Endothelial cell of umbilical vein (primary cell): ENCODE measurements at regions not wholly inside any gene's neighbourhood (a gene's known extent, or its start where the extent isn't known, plus 50 kb on each side); places are given as distances from the start of the nearest gene placed in this dataset.

ENCODE experiments used
- BruUV-seq: library from RNA; stranded (reverse); fragments of 400-500 nt; replicated peaks from 2 replicates; lab custom pipeline; 2021; lab: Mats Ljungman, UMichigan
- CTCF ChIA-PET: fragments of 300-600, 350-600 bp; sonication (Branson Sonifier 250); formaldehyde crosslinking; loops from one replicate; lab custom pipeline; 2021; ENCODE audit warnings: antibody characterized with exemption, inconsistent platforms; lab: Charles Lee
- POLR2A ChIA-PET: fragments of 300-600, 350-600 bp; sonication (Branson Sonifier 250); formaldehyde crosslinking; loops from one replicate; lab custom pipeline; 2021; ENCODE audit warnings: antibody characterized with exemption, inconsistent platforms; lab: Charles Lee
- DNase-seq: peaks from one replicate; pipeline ENCODE4 v3.0.0-alpha.2; 2011; ENCODE audit warnings: low read depth, low spot score
- FAIRE-seq: peaks from 2 replicates; lab custom pipeline; 2011; peaks lifted over from hg19 to GRCh38; lab: Jason Lieb, UNC
- H2AFZ ChIP-seq: 2 replicates; pipeline ENCODE4 v1.6.0; 2012; ENCODE audit warnings: low read depth, low read length, control low read depth, inconsistent platforms
- H3K27ac ChIP-seq: 2 replicates; pipeline ENCODE4 v1.5.1; 2011; ENCODE audit warnings: low read depth, mild to moderate bottlenecking, control low read depth, low read length, moderate library complexity; ENCODE audit not compliant: insufficient read depth
- H3K27me3 ChIP-seq, 2 experiments: 2 replicates each; pipeline versions ENCODE4 v1.6.0 to v1.6.1; 2011; ENCODE audit warnings: low read length in 2 of 2, mixed read lengths in 1 of 2; ENCODE audit not compliant: control insufficient read depth in 2 of 2, insufficient read depth in 2 of 2
- H3K36me3 ChIP-seq, 2 experiments: 2 replicates in 1 of 2; 3 replicates in 1 of 2; pipeline ENCODE4 v1.5.1; 2011; ENCODE audit warnings: low read length in 2 of 2, mild to moderate bottlenecking in 1 of 2, moderate library complexity in 1 of 2; ENCODE audit not compliant: control insufficient read depth in 2 of 2, insufficient read depth in 2 of 2; ENCODE audit errors: extremely low read depth in 1 of 2
- H3K4me1 ChIP-seq: 3 replicates; pipeline ENCODE4 v1.5.1; 2011; ENCODE audit warnings: mild to moderate bottlenecking, low read length; ENCODE audit not compliant: control insufficient read depth, insufficient read depth; ENCODE audit errors: extremely low read depth
- H3K4me2 ChIP-seq: 2 replicates; pipeline ENCODE4 v1.6.1; 2011; ENCODE audit warnings: low read length, control low read depth, mixed read lengths; ENCODE audit not compliant: insufficient read depth
- H3K4me3 ChIP-seq, 3 experiments: fragments of 200-600 bp in 1 of 3; sonication (generic), shearing (Covaris generic) in 1 of 3; replicated peaks in 1 of 3; 2 replicates each; pipeline ENCODE4 v1.5.1; 2011 to 2016; ENCODE audit warnings: control low read depth in 3 of 3, low read length in 3 of 3, mild to moderate bottlenecking in 2 of 3, inconsistent platforms in 1 of 3, low read depth in 1 of 3, moderate library complexity in 1 of 3; ENCODE audit not compliant: insufficient read depth in 1 of 3
- H3K79me2 ChIP-seq: 2 replicates; pipeline ENCODE4 v1.6.0; 2012; ENCODE audit warnings: low read length, inconsistent platforms; ENCODE audit not compliant: control insufficient read depth, insufficient read depth
- H3K9ac ChIP-seq: replicated peaks from 2 replicates; pipeline ENCODE3; 2011; ENCODE audit warnings: low read length, control low read depth; ENCODE audit not compliant: insufficient read depth; ENCODE audit errors: extremely low read depth
- H3K9me1 ChIP-seq: replicated peaks from 3 replicates; pipeline ENCODE4 v1.6.0; 2011; ENCODE audit warnings: mild to moderate bottlenecking, low read length; ENCODE audit not compliant: control insufficient read depth, insufficient read depth; ENCODE audit errors: extremely low read depth
- H3K9me3 ChIP-seq: replicated peaks from 2 replicates; pipeline ENCODE4 v1.5.1; 2012; ENCODE audit warnings: low read length, inconsistent platforms; ENCODE audit not compliant: control insufficient read depth, insufficient read depth
- H4K20me1 ChIP-seq: replicated peaks from 2 replicates; pipeline ENCODE3; 2011; ENCODE audit warnings: mild to moderate bottlenecking, low read length; ENCODE audit not compliant: control insufficient read depth, insufficient read depth; ENCODE audit errors: extremely low read depth
- EZH2 ChIP-seq: IDR thresholded peaks from 2 replicates; pipeline ENCODE4 v1.6.1; 2012; ENCODE audit warnings: borderline replicate concordance, low read depth, mild to moderate bottlenecking, moderate library complexity, low read length, inconsistent platforms; ENCODE audit not compliant: severe bottlenecking
- FOS ChIP-seq: IDR thresholded peaks from 2 replicates; pipeline ENCODE4 v1.6.1; 2011; ENCODE audit warnings: mild to moderate bottlenecking, low read length, moderate library complexity, borderline replicate concordance; ENCODE audit not compliant: insufficient read depth
- GATA2 ChIP-seq: IDR thresholded peaks from 2 replicates; pipeline ENCODE4 v1.7.0; 2011; ENCODE audit warnings: low read depth, mild to moderate bottlenecking, moderate library complexity, mixed read lengths, low read length; ENCODE audit not compliant: insufficient read length, insufficient read depth
- JUN ChIP-seq: IDR thresholded peaks from 2 replicates; pipeline ENCODE4 v1.6.1; 2011; ENCODE audit warnings: borderline replicate concordance, low read depth; ENCODE audit not compliant: insufficient read length, insufficient read depth
- MYC ChIP-seq: IDR thresholded peaks from one replicate; pipeline ENCODE4 v1.6.1; 2011; ENCODE audit warnings: mild to moderate bottlenecking, low read depth, low read length
- POLR2A ChIP-seq: IDR thresholded peaks from 2 replicates; pipeline ENCODE4 v1.6.1; 2012; ENCODE audit warnings: low read depth, mild to moderate bottlenecking, control low read depth, low read length
- POLR2AphosphoS5 ChIP-seq: IDR thresholded peaks from 2 replicates; pipeline ENCODE4 v1.6.1; 2012; ENCODE audit warnings: low read depth, mild to moderate bottlenecking, control low read depth, low read length, moderate library complexity; ENCODE audit not compliant: insufficient read depth
- dilution Hi-C: fragments of 300-500 bp; cut with MboI; formaldehyde crosslinking; loops from one replicate; pipeline ENCODE4 v1.15.0; 2019; ENCODE audit warnings: low sequenced_read_pairs; ENCODE audit not compliant: extremely low pct_ligation_motif_present
- intact Hi-C: fragments of 100-400 bp; cut with micrococcal nuclease; formaldehyde crosslinking; loops from one replicate; pipeline ENCODE4 v1.10.0; 2022
- TF ChIP-seq, protein P1 (sequence below), 2 donors: IDR thresholded peaks; 1 replicate in 1 of 2; 2 replicates in 1 of 2; pipeline ENCODE4 v1.5.1; 2011; ENCODE audit warnings: low read length in 2 of 2, mild to moderate bottlenecking in 2 of 2, moderate library complexity in 2 of 2, control low read depth in 1 of 2, inconsistent platforms in 1 of 2, low read depth in 1 of 2; ENCODE audit not compliant: insufficient read depth in 1 of 2; ENCODE audit errors: extremely low read depth in 1 of 2
- TF ChIP-seq, protein P2 (sequence below): IDR thresholded peaks from 2 replicates; pipeline ENCODE4 v1.6.1; 2011; ENCODE audit not compliant: insufficient read depth, insufficient read length

- Histone ChIP-seq H3K79me2 (no peaks in the 10 kb centered on the region), H3K4me2 (no peak overlapping the region), H3K9me3 (no peaks in the 10 kb centered on the region), H3K4me3 (no peak overlapping the region), H3K27me3 (no peaks in the 10 kb centered on the region), H2AFZ (no peak overlapping the region), H3K4me1 (no peaks in the 10 kb centered on the region), H3K9me1 (no peaks in the 10 kb centered on the region), H4K20me1 (no peaks in the 10 kb centered on the region), H3K9ac (no peak overlapping the region), H3K36me3 (no peaks in the 10 kb centered on the region), H3K27ac (no peak overlapping the region)
- TF ChIP-seq GATA2 (no peak), JUN (no peak), MYC (no peak), POLR2A (no peak), EZH2 (no peak), FOS (no peak), POLR2AphosphoS5 (no peak)
- TF ChIP-seq, protein P1, sequence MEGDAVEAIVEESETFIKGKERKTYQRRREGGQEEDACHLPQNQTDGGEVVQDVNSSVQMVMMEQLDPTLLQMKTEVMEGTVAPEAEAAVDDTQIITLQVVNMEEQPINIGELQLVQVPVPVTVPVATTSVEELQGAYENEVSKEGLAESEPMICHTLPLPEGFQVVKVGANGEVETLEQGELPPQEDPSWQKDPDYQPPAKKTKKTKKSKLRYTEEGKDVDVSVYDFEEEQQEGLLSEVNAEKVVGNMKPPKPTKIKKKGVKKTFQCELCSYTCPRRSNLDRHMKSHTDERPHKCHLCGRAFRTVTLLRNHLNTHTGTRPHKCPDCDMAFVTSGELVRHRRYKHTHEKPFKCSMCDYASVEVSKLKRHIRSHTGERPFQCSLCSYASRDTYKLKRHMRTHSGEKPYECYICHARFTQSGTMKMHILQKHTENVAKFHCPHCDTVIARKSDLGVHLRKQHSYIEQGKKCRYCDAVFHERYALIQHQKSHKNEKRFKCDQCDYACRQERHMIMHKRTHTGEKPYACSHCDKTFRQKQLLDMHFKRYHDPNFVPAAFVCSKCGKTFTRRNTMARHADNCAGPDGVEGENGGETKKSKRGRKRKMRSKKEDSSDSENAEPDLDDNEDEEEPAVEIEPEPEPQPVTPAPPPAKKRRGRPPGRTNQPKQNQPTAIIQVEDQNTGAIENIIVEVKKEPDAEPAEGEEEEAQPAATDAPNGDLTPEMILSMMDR (IDR thresholded peaks at IDR 0.05; ENCODE audit: extremely low read depth in 1 of 2, insufficient read depth in 1 of 2, low read depth in 1 of 2, low read length in 2 of 2), result no peak
- TF ChIP-seq, protein P2, sequence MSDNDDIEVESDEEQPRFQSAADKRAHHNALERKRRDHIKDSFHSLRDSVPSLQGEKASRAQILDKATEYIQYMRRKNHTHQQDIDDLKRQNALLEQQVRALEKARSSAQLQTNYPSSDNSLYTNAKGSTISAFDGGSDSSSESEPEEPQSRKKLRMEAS, result no peak
- CTCF ChIA-PET, result no interaction called here
- no TSS peak for BruUV-seq
- POLR2A ChIA-PET, result no interaction called here
- no peak for FAIRE-seq
- intact Hi-C loops, result no loop called here
- DNase-seq, result no peak
- dilution Hi-C loops, result no loop called here
Measured at GRCh38 chr9:116074658-116075057, 78.9 kb upstream of the PAPPA start.
